COR-L47 (cell line): ENCODE measurements at regions not wholly inside any gene's neighbourhood (a gene's known extent, or its start where the extent isn't known, plus 50 kb on each side); places are given as distances from the start of the nearest gene placed in this dataset.

Source experiments
- DNase-seq: peaks from one replicate; lab custom pipeline; 2025; lab: John Stamatoyannopoulos, UW

DNA sequence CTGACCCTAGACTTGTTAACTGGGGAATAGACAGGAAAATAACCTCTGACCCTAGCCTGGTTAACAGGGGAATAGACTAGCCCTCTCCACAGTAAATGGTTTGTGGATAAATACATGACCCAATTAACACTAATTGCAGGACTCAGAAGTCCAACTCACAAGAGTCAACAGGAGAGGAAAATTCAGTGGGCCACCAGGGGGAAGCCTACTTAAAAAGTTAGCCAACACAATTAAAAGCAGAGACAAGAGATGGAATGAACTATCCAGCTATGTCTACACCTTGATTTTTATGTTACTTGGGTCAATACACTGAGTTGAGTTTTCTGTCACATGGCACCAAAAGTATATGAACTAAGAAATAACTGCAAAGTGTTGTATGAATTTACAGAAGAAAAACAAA is 158.8 kb upstream of the SLC39A10 start:
- peak; percentile 37 for DNase-seq

DNA sequence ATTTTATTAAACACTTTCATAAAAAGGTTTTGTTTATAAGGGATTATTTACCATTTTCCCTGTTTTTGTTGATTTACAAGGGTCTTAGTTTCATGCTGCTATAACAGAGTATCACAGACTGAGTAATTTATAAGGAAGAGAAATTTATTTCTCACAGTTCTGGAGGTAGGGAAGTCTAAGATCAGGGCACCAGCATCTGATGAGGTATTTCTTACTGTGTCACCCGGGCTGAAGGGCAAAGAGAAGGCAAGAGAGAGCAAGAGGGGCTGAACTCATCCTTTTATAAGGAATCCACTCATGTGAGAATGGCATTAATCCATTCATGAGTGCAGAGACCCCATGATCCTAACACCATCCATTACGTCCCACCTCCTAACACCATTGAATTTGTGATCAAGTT is 160.0 kb upstream of the SLC39A10 start:
- no peak for DNase-seq

GRCh38 chr2:195495966-195496365 is 161.1 kb upstream of the SLC39A10 start:
- no peak for DNase-seq

DNA sequence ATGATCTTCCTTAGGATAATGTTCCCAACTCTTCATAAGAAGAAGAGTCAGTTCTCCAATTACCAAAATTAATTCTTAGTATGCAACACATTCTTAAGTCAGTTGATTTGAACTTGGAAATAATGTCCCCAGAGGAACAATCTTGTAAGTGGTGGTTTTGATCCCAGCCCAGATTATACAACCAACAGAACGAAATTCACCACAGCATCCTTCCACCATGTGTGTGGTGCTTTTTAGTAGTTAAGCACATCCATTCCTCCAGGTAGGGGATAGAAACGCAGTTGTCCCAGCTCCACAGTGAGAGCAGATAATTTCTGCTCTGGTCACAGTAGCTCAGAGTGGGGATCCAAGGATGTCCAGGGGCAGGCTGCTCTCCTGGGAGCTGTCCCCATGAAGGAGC is 161.7 kb upstream of the SLC39A10 start:
- no peak for DNase-seq

- DNase-seq, result no peak
Observed at GRCh38 chr2:195494451-195494850, 162.6 kb upstream of the SLC39A10 start.

GRCh38 chr2:195493416-195493815 is 163.6 kb upstream of the SLC39A10 start:
- no peak for DNase-seq

GRCh38 chr2:195490319-195490718 is 166.7 kb upstream of the SLC39A10 start:
- DNase-seq, result no peak

DNA sequence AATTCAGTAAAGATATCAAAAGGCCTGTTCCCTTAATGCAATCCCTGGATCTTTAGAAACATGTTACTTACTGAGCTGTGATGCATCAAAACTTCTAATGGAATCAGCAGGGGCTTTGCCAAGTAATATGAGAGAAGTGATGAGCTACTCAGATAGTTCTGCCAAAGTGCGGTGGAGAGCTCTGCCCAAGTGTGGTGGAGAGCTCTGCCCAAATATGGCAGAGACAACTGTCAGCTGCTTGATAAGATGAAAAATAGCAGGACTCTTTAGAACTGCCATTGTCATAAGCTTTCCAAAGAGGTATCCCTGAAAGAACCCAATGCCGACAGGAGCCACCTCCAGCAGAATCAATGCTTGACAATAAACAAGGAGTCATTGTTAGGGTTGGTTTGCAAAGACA is 167.9 kb upstream of the SLC39A10 start:
- no peak for DNase-seq

GRCh38 chr2:195488567-195488966 is 168.5 kb upstream of the SLC39A10 start:
- no peak for DNase-seq

DNA sequence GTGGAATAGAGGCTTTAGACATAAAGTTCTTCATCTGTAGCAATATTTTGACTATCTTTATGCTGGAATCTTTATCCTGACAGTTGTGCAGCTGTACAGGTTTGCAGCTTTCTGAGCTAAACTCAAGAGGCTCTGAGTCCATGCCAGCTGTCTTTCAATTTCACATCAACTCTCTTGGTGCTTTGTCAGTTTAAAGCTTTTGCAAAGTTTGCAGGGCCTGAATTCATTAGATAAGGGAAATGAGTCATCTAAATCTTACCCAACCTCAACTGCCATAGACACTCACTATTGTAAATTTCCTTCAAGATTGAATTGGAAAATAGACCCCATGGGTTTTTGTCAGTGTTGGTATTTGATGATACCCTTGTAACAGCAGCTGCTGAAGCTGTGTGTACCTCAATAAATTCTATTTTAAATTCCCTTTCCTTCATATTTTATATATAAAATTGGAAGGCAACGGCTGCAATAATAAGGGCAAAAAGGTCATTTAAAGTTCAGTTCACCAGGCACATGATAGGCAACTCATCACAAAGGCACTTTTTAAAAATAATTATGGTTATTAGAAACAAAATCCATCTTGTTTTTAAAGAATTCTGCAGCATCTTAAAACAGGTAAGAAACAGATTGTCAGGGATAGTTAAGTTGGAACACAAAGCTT is 169.9 kb upstream of the SLC39A10 start:
- DNase-seq, result no peak

DNA sequence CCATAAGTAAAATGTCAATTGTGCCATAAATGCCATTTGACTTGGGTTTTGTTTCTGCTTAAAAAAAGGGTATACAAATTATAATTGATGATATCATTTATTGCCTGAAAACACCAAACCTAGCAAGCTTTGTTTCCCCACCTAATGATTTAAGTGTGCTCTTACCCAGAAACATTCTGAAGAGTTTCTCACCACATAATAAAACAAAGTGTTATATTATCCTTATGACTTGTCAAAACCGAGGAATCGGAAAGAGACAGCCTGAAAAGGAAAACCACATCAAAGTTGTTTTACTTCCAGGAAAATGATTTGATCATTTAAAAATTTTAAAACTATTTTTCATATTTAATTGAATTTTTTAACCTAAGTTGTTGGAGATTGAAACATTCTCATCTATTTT is 170.5 kb upstream of the SLC39A10 start:
- no peak for DNase-seq

GRCh38 chr2:195482010-195482409 is 175.0 kb upstream of the SLC39A10 start:
- DNase-seq, result no peak

DNA sequence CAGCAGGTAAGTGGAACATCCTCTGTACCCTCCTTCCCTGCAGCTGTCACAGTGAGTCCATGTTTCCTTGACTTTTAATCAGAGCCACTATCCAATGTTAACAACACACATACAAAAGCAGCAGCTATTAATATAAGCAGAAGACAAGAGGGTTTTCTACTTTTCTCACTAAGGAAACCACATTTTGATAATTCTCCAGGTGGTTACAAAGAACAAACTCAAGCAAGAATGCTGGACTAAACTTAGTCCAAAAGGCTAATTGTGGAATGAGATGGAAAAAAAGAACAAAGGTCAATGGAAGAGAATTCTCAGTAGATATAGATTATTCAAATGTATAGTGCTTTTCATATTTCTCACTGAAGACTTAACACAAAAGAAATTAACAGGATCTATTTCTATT is 176.9 kb upstream of the SLC39A10 start:
- DNase-seq, result no peak

DNA sequence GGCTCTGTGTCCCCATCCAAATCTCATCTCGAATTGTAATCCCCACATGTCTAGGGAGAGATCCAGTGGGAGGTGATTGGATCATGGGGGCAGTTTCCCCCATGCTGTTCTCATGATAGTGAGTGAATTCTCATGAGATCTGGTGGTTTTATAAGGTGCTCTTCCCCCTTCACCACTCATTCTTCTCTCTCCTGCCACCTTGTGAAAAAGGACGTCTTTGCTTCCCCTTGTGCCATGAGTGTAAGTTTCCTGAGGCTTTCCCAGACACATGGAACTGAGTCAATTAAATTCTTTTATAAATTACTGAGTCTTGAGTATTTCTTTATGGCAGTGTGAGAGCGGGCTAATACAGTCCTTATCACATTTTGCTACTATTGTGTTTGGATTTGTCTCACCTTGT is 177.6 kb upstream of the SLC39A10 start:
- DNase-seq, result no peak

- DNase-seq, result no peak
Observed at GRCh38 chr2:195477996-195478382, 179.0 kb upstream of the SLC39A10 start.

GRCh38 chr2:195477248-195477995 is 179.6 kb upstream of the SLC39A10 start:
- no peak for DNase-seq

GRCh38 chr2:195475336-195475735 is 181.7 kb upstream of the SLC39A10 start:
- DNase-seq, result no peak

GRCh38 chr2:195473862-195474261 is 183.2 kb upstream of the SLC39A10 start:
- DNase-seq, result no peak

GRCh38 chr2:195472501-195473234 is 184.4 kb upstream of the SLC39A10 start:
- DNase-seq, result no peak

GRCh38 chr2:195471807-195472206 is 185.2 kb upstream of the SLC39A10 start:
- DNase-seq, result no peak

- no peak for DNase-seq
Observed at GRCh38 chr2:195471163-195471562, 185.9 kb upstream of the SLC39A10 start.

DNA sequence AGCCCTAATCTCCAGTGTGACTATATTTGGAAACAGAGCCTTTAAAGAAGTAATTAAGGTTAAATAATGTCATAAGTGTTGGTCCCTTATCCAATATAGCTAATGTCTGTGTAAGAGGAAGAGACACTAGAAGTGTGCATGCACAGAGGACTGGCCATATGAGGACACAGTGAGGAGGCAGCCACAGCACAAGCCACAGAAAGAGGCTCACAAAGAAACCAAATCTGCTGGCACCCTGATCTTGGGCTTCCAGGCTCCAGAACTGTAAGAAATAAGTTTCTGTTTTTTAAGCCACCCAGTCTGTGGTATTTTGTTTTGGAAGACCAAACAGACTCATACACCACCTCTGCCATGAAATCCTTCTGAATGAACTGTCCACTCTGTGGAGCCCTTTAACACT is 186.4 kb upstream of the SLC39A10 start:
- no peak for DNase-seq

DNA sequence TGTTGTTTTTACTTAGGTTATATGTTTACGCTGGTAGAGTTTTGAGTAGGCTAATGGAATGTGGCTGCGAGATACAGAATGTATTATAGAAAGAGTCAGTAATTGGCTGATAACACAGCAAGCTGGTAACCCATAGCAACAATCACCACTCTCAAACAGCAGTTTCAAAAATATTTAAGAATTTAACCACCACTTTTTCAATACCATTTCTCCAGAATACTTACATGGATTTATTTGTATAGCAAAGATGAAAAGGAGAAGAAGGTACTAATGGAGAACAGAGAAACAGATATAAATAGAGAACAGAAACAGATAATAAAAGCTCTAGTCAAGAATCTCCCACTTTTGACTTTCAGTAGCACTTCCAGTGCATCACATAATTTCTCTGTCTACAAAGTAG is 188.3 kb upstream of the SLC39A10 start:
- DNase-seq, result no peak
